Astrocyte (in vitro differentiated cells and primary cell): ENCODE measurements at regions not wholly inside any gene's neighbourhood (a gene's known extent, or its start where the extent isn't known, plus 50 kb on each side); places are given as distances from the start of the nearest gene placed in this dataset.
A peak's percentile ranks its signal among the peaks of the same experiment; 100 is the strongest.

Experiments
- DNase-seq: peaks from one replicate; pipeline ENCODE4 v3.0.0-alpha.2; 2010; ENCODE audit warnings: low read depth
- FAIRE-seq: peaks from 2 replicates; lab custom pipeline; 2011; peaks lifted over from hg19 to GRCh38; lab: Jason Lieb, UNC
- H2AFZ ChIP-seq: 2 replicates; pipeline ENCODE4 v1.6.0; 2012; ENCODE audit warnings: low read depth, low read length, inconsistent platforms
- H3K27ac ChIP-seq: 2 replicates; pipeline ENCODE4 v1.5.1; 2011; ENCODE audit warnings: low read depth, low read length, inconsistent platforms
- H3K27me3 ChIP-seq: 2 replicates; pipeline ENCODE4 v1.6.0; 2011; ENCODE audit warnings: low read length, inconsistent platforms; ENCODE audit not compliant: insufficient read depth
- H3K36me3 ChIP-seq: 2 replicates; pipeline ENCODE4 v1.5.1; 2011; ENCODE audit warnings: low read length, inconsistent platforms; ENCODE audit not compliant: insufficient read depth
- H3K4me1 ChIP-seq: 2 replicates; pipeline ENCODE4 v1.5.1; 2011; ENCODE audit warnings: low read length, inconsistent platforms; ENCODE audit not compliant: insufficient read depth
- H3K4me2 ChIP-seq: 2 replicates; pipeline ENCODE4 v1.6.0; 2012; ENCODE audit warnings: low read length, inconsistent platforms
- H3K4me3 ChIP-seq: 2 replicates; pipeline ENCODE4 v1.5.1; 2011; ENCODE audit warnings: low read depth, mild to moderate bottlenecking, low read length, inconsistent platforms; ENCODE audit not compliant: insufficient read depth
- H3K79me2 ChIP-seq: 2 replicates; pipeline ENCODE4 v1.6.0; 2012; ENCODE audit warnings: mild to moderate bottlenecking, low read length, inconsistent platforms; ENCODE audit not compliant: insufficient read depth
- H3K9ac ChIP-seq: 2 replicates; pipeline ENCODE4 v1.6.0; 2012; ENCODE audit warnings: mild to moderate bottlenecking, low read length, inconsistent platforms
- H3K9me3 ChIP-seq: 2 replicates; pipeline ENCODE4 v1.5.1; 2012; ENCODE audit warnings: low read depth, mild to moderate bottlenecking, low read length, inconsistent platforms; ENCODE audit not compliant: insufficient read depth
- H4K20me1 ChIP-seq: 2 replicates; pipeline ENCODE4 v1.6.0; 2012; ENCODE audit warnings: low read length, inconsistent platforms; ENCODE audit not compliant: insufficient read depth
- H3K27ac Mint-ChIP-seq: one replicate; pipeline ENCODE4 v1.8.0; 2021; ENCODE audit warnings: mild to moderate bottlenecking, mixed read lengths; ENCODE audit not compliant: unreplicated experiment
- H3K27me3 Mint-ChIP-seq: one replicate; pipeline ENCODE4 v1.8.0; 2021; ENCODE audit warnings: low read depth, mixed read lengths; ENCODE audit not compliant: unreplicated experiment
- H3K36me3 Mint-ChIP-seq: one replicate; pipeline ENCODE4 v1.8.0; 2021; ENCODE audit warnings: low read depth, mixed read lengths; ENCODE audit not compliant: unreplicated experiment
- H3K4me1 Mint-ChIP-seq: one replicate; pipeline ENCODE4 v1.8.0; 2021; ENCODE audit warnings: low read depth, mixed read lengths; ENCODE audit not compliant: unreplicated experiment
- H3K4me3 Mint-ChIP-seq: one replicate; pipeline ENCODE4 v1.8.0; 2021; ENCODE audit warnings: mild to moderate bottlenecking, moderate library complexity, mixed read lengths; ENCODE audit not compliant: unreplicated experiment
- H3K9me3 Mint-ChIP-seq: one replicate; pipeline ENCODE4 v1.8.0; 2021; ENCODE audit warnings: mild to moderate bottlenecking, mixed read lengths; ENCODE audit not compliant: unreplicated experiment
- EZH2 ChIP-seq: IDR thresholded peaks from 2 replicates; pipeline ENCODE4 v1.6.1; 2012; ENCODE audit warnings: mild to moderate bottlenecking, low read length, inconsistent platforms; ENCODE audit not compliant: insufficient read depth
- TF ChIP-seq, protein P1 (sequence below): IDR thresholded peaks from 2 replicates; pipeline ENCODE4 v1.5.1; 2011; ENCODE audit warnings: low read depth, mild to moderate bottlenecking, inconsistent platforms, low read length, moderate library complexity; ENCODE audit not compliant: insufficient read depth

DNA sequence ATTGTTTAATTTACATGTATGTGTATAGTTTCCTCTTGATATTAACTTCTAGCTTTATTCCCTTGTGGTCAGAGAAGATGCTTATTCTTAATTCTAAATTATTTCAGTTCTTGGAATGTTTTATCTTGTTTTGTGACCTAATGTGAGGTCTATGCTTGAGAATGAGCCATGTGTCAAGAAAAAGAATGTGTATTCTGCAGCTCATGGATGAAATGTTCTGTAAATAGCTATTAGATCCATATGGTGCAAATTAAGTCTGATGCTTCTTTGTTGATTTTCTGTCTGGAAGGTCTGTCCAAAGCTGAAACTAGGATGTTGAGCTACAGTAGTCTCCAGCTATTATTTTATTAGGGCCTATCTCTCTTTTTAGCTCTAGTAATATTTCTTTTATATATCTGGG, 187.3 kb upstream of the RASGEF1B start:
- Histone ChIP-seq H3K27me3 (no peaks in the 10 kb centered on the region), H3K27ac (no peak overlapping the region), H3K4me2 (no peak overlapping the region), H3K4me1 (no peaks in the 10 kb centered on the region), H2AFZ (no peak overlapping the region), H3K4me3 (no peak overlapping the region), H3K79me2 (no peaks in the 10 kb centered on the region), H4K20me1 (no peaks in the 10 kb centered on the region), H3K9ac (no peak overlapping the region), H3K9me3 (no peaks in the 10 kb centered on the region), H3K36me3 (no peaks in the 10 kb centered on the region)
- no peak for DNase-seq
- Mint-ChIP-seq H3K27ac (no peak overlapping the region), H3K9me3 (peaks cover 9% of the 10 kb centered on the region), H3K36me3 (no peaks in the 10 kb centered on the region), H3K4me3 (no peak overlapping the region), H3K4me1 (no peaks in the 10 kb centered on the region), H3K27me3 (no peaks in the 10 kb centered on the region)
- FAIRE-seq, result no peak
- TF ChIP-seq, protein P1, sequence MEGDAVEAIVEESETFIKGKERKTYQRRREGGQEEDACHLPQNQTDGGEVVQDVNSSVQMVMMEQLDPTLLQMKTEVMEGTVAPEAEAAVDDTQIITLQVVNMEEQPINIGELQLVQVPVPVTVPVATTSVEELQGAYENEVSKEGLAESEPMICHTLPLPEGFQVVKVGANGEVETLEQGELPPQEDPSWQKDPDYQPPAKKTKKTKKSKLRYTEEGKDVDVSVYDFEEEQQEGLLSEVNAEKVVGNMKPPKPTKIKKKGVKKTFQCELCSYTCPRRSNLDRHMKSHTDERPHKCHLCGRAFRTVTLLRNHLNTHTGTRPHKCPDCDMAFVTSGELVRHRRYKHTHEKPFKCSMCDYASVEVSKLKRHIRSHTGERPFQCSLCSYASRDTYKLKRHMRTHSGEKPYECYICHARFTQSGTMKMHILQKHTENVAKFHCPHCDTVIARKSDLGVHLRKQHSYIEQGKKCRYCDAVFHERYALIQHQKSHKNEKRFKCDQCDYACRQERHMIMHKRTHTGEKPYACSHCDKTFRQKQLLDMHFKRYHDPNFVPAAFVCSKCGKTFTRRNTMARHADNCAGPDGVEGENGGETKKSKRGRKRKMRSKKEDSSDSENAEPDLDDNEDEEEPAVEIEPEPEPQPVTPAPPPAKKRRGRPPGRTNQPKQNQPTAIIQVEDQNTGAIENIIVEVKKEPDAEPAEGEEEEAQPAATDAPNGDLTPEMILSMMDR, result no peak
- no peak for TF ChIP-seq EZH2

DNA sequence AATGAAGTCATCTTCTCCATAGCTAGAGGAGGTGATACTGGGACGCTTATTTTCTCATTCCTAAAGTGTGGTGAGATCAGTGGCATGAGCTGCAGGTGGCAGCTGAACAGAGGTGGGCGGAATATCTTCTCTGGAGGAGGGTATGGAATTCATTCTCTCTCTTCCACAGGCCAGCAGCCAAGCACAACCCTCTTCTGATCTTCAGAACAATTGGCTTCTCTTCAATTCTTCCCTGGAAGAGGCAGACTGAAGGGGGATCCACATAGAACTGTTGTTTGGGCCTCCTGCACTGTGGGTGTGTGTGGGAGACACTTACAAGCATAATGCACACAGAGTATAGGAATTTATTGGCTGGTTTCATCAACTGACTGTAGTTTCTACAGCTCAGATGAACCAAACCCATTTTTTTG, 180.4 kb upstream of the RASGEF1B start:
- Histone ChIP-seq H3K36me3 (no peaks in the 10 kb centered on the region), H3K27ac (no peak overlapping the region), H3K4me3 (no peak overlapping the region), H3K79me2 (no peaks in the 10 kb centered on the region), H4K20me1 (no peaks in the 10 kb centered on the region), H2AFZ (no peak overlapping the region), H3K4me2 (no peak overlapping the region), H3K27me3 (no peaks in the 10 kb centered on the region), H3K4me1 (peaks cover 4% of the 10 kb centered on the region), H3K9me3 (no peaks in the 10 kb centered on the region), H3K9ac (no peak overlapping the region)
- H3K4me1 Mint-ChIP-seq, result peaks cover 35% of the 10 kb centered on the region
- H3K27me3 Mint-ChIP-seq, result no peaks in the 10 kb centered on the region
- H3K36me3 Mint-ChIP-seq, result no peaks in the 10 kb centered on the region
- peaks cover 8% of the 10 kb centered on the region for H3K9me3 Mint-ChIP-seq
- no peak overlapping the region for H3K4me3 Mint-ChIP-seq
- peak overlapping the region; percentile 58 for H3K27ac Mint-ChIP-seq
- DNase-seq (peak; percentile 2), FAIRE-seq (no peak)
- TF ChIP-seq, protein P1, result no peak
- TF ChIP-seq EZH2, result no peak

DNA sequence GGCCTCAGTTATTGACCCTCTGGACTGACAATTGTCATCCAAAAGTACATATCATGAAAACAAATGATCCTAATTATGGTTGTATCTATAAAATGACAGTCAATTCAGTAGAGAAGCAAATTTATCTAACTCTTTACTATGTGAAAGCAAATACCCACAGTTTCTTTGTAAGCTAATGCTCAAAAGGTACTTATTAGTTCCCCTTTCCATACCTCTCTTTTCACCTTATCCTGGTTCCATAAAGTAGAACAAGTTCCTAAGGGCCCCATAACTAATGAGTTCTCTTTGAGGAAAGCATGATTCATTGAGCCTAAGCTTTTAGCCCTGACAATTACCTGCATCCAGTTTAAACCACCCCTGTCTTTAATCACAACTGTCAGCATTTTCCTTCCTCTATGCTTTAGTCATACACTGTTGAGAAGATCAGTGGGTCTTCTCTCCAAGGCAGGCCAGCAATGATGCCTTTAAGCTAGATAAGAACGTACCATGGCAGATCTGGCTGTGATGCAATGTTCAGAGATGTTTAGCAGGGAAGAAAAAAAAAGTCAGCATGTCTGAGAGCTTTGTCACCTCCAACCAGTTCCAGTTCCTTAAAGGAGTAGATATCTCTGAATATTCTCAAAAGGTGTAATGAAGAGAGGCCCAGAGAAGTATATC, 179.7 kb upstream of the RASGEF1B start:
- peak; percentile 34 for DNase-seq
- Mint-ChIP-seq H3K27ac (no peak overlapping the region), H3K4me1 (peaks cover 35% of the 10 kb centered on the region), H3K4me3 (no peak overlapping the region), H3K27me3 (no peaks in the 10 kb centered on the region), H3K9me3 (peaks cover 7% of the 10 kb centered on the region), H3K36me3 (no peaks in the 10 kb centered on the region)
- Histone ChIP-seq H3K36me3 (no peaks in the 10 kb centered on the region), H3K79me2 (no peaks in the 10 kb centered on the region), H2AFZ (no peak overlapping the region), H3K27ac (no peak overlapping the region), H3K27me3 (no peaks in the 10 kb centered on the region), H4K20me1 (no peaks in the 10 kb centered on the region), H3K4me2 (no peak overlapping the region), H3K4me3 (no peak overlapping the region), H3K4me1 (peaks cover 4% of the 10 kb centered on the region), H3K9me3 (no peaks in the 10 kb centered on the region), H3K9ac (no peak overlapping the region)
- FAIRE-seq, result no peak
- no peak for TF ChIP-seq EZH2
- TF ChIP-seq, protein P1, result no peak
